ENCODE measurements at regions not wholly inside any gene's neighbourhood (a gene's known extent, or its start where the extent isn't known, plus 50 kb on each side); places are given as distances from the start of the nearest gene placed in this dataset.

- TF ChIP-seq POLR2AphosphoS5 (IDR thresholded peaks at IDR 0.05) (no peak), POLR2A (IDR thresholded peaks at IDR 0.05) (no peak)
These were observed 152.7 kb downstream of the NFKBIZ start for GRCh38 chr3:102002056-102002455.

Measured in spleen (tissue), 3 donors.